ENCODE measurements at regions not wholly inside any gene's neighbourhood (a gene's known extent, or its start where the extent isn't known, plus 50 kb on each side); places are given as distances from the start of the nearest gene placed in this dataset.
"Not testable (repeated sequence)": the region's sequence is repeated elsewhere in the genome, so short reads cannot be mapped to it uniquely, and the experiment has no call there.

DNA sequence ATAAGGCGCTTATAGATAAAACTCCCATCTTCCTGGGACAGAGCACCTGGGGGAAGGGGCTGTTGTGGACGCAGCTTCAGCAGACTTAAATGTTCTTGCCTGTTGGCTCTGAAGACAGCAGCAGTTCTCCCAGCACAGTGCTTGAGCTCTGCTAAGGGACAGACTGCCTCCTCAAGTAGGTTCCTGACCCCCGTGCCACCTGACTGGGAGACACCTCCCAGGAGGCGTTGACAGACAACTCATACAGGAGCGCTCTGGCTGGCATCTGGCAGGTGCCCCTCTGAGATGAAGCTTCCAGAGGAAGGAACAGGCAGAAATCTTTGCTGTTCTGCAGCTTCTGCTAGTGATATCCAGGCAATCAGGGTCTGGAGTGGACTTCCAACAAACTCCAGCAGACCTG lies 383.1 kb upstream of the EMCN start:
- DNase-seq = not testable (repeated sequence)

DNA sequence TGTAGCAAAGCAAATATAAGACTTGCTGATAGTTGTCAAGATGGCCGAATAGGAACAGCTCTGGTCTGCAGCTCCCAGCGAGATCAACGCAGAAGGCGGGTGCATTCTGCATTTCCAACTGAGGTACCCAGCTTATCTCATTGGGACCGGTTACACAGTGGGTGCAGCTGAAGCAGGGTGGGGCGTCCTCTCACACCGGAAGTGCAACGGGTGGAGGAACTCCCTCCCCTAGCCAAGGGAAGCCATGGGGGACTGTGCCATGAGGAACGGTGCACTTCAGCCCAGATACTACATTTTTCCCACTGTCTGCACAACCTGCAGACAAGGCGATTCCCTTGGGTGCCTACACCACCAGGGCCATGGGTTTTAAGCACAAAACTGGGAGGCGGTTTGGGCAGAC lies 382.3 kb upstream of the EMCN start:
- DNase-seq = no peak

DNA sequence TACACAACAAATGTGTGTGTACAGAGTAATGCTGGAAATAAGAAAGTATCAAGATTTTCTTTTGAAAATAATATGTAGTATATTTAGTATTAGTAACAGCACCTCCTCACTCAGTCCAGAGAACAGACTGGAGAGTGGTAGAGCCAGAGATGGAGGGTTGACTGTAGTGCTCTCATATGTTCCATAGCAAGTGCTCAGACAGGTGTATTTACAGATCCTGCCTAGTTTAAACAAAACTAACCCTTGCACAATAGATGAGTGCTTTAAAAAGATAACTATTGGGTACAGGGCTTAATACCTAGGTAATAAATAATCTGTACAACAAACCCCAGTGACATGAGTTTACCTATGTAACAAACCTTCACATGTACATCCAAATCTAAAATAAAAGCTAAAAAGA lies 381.0 kb upstream of the EMCN start:
- DNase-seq = peak in 2 of 3 experiments; percentile 56 to 91

DNA sequence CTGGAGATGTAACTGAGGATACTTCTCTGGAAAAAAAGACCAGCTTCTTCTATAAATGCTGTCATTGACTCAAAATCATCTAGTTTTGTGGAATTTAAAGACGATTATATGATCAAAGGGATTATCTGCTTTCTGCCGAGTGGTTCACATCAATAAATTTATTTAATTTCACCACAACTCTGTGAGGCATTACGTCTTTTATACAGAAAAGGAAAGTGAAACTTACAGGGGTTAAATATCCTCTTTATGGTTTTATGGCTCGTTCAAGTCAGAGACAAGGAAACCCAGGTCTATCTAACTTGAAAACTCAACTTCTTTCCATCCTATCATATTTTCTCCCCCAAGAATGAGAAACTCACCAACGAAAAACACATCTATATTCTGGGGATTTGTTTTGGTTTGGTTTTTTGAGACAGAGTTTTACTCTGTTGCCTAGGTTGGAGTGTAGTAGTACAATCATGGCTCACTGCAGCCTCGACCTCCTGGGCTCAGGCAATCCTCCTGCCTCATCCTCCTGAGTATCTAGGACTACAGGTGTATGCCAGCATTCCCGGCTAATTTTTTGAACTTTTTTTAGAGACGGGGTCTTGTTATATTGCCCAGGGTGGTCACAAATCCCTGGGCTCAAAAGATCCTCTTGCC lies 377.9 kb upstream of the EMCN start:
- no peak for DNase-seq

DNA sequence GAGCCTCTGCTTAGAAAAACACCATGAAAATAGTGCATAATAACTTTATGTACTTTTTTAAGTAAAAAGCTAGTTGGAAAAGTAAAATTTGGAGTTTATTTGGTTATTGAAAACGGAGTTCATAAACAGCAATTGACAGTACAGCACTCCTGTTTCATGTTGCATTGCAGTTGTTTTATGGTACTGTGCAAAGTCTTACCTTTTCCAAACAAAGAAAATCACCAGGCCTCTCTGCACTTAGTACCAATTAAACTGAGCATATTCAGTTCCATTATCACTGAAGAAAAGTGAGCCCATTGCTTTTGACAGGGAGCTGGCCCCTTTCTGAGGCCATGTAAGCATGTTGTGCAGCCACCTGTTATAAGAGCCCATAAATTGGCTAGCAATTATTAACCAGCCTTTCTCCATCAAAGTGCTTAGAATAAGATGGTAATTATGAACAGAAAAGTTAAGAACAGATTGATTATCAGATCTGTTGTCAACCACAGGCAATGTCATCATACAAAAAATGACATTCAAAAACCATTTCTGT lies 376.6 kb upstream of the EMCN start:
- peak in 2 of 3 experiments; percentile 52 to 83 for DNase-seq

DNA sequence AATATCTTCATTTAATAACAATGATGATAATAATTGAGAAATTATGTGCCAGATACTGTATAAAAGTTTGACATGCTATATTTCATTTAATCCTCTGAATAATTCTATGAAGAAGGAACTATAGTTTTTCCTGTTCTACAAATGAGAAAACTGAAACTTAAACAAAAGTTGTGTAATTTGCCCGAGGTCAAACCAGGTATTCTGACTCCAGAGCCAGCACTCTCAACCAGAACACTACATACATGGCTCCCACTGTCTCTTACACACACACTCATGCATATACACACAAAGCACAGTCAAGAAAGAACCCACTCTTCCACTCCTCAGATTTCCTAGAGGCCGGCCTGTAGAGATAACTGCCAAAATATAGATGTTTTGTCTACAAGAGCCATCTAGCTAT lies 374.0 kb upstream of the EMCN start:
- no peak for DNase-seq

DNA sequence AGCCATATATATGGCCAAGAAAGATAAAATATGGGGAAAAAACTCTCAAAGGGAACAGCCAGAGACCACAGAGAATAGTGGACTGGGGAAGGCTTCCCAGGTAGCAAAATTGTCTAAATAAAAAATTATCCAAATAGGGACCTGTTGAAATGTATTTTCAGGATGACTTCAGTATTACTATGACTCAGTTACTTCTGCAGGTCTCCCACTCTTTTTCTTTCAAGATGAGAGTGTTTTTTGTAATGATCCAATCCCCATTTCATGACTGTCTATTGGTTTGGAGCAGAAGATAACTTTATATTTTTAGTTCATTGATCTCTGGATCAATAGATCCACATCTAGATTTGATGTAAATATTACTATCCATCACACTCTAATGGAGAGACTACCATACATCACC lies 372.1 kb upstream of the EMCN start:
- no peak for DNase-seq

DNA sequence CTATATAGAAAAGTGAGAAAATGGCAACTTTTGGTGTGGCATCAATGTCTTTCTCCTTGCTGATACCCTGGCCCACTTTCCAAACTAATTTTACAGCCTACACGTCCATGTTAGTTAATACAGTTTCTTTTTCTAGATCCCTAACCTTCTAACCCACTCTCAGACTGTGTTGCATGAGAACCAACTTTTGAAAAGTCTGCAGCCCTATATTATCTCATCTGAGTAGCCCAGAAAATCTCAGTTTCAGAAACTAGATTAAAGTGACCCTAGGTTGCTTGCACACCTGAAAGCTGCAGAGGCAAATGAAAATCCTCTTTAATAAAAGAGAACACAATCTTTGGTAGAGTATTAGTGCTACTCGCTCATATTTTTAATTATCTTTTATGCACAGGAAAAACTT lies 371.6 kb upstream of the EMCN start:
- no peak for DNase-seq

DNA sequence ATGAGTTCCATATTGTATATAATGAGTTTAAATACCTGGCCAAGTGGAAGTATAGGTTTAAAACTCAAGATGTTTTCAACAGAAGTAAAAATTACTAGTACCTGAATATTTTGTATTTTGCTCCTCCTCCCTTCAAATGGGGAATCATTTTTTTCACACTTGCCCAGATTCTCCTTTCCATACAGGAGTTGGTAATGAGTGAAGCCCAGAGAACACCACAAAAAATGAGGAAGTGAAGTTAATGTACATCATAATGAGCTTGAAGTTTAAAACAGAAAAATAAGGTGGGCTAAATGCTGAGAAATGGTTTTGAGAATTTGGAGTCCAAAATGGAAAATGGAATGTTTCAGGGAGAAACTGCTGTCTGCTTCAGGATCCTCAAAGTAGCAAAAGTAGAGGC lies 364.8 kb upstream of the EMCN start:
- DNase-seq = no peak

DNA sequence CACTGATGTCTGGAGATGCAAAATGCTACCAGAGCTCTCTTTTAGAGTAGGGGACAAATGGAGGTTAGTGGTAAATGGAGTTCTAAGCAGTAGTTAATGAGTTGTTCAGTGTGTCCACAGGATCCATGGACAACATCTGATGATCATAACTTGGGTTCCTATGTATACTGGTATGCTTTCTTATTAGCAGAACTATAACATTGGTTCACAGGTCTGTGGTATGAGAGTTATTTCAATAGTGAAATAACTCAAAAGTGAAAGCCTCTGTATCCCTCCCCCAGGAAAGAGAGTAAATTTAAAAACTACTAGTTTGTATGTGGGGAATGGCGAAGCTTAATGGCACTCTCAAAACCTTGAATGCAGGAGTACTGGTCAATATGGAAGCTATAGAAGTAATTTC lies 363.5 kb upstream of the EMCN start:
- no peak for DNase-seq

DNA sequence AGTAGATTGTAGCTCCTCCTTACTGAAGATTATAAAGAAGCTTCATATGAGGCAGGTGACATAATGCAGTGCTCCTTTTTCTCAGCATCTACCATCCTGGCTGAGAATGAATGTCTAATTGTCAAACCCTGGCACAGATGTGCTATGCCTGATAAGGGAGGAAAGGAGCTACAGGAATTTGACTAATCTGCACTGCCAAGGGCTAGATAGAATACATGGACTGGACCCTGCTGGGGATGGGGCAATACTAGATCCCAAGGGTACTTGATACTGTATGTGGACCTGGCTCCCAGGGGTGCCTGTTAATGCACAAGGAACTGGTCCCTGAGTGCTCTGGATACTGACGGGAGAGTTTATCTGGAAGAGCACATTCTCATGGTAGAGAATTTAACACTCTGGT lies 362.2 kb upstream of the EMCN start:
- DNase-seq = no peak

DNA sequence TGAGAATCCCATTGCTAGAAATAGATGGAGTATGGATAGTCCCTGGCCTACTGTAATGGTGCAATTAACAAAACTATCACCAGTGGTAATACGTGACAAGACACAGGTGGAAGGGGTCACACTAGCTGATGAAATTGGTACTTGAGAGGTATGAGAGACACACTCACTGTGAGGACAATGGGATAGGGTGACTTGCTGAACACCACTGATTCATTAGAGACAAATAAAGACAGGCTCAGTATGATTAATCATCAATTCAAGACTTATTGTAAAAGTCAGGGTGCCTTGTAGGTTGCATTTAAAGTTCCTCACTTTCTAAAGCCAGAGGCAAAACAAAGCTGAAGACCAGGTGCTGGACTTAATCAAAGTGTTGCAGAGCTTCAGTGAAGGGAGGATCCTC lies 361.6 kb upstream of the EMCN start:
- DNase-seq = no peak

DNA sequence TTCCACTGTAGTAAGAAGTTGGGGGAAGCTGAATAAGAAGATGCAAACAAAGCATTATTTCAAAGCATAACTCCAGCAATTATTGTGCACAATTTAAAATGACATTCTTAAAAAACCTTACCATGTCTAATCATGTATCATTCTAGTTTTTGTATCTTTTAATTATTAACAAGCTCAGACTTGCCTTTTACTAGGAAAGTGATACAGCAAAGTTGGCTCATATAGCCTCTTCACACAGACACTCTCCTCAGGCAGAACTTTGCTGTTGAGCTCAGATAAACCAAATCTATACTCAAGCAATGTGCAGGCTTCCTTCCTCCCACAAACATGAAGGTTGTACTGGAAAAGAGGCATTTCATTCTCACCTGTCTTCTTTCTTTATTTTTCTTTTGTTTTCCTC lies 358.7 kb upstream of the EMCN start:
- no peak for DNase-seq

DNA sequence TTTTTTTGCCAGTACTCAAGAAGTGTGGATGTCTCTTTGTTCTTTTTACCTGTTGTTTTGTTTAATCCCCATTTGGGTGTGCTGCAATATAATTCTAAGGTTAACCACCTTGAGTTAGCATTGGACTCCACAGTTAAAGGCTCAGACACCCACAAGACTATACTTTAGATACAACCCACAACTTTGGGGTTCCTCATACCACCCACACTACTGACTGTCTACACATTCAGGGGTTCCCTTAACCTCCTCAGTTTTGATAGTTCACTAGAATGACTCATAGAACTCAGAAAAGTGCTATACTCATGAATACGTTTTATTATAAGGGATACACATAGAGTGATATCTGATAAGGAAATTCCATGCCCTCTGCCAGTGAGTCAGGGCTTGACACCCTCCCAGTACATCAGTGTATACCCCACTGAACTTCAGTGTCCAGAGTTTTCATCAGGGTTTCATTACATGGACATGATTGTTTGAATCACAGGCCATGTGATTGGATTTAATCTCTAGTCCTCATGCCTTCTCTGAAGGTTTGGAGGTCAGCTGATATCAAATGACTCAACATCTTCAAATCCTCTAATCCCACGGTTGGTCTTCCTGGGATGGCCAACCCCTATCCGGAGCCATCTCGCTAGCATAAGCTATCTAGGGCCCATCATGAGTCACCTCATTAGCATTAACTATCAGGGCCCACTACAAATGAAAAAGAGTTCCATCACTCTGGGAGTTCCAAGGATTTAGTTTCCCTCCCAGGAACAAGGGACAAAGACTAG lies 357.7 kb upstream of the EMCN start:
- no peak for DNase-seq

DNA sequence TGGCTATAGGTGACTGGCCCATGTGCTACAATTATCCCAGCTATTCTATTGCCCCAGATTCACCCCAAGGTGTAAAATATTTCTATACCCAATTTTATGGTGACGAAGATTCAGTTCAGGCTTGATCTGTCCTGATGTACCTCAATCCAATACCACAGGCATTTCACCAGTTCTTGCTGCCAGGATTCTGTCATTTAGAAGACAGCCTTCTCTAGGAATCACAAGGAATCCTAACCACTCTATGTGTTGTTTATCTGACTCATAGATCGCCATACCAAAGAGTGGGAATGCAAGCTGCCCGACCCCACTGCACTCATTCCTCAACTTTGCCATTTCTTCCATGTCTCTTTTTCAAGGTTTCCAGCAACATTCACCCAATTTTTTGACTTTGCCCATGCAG lies 355.0 kb upstream of the EMCN start:
- no peak for DNase-seq

DNA sequence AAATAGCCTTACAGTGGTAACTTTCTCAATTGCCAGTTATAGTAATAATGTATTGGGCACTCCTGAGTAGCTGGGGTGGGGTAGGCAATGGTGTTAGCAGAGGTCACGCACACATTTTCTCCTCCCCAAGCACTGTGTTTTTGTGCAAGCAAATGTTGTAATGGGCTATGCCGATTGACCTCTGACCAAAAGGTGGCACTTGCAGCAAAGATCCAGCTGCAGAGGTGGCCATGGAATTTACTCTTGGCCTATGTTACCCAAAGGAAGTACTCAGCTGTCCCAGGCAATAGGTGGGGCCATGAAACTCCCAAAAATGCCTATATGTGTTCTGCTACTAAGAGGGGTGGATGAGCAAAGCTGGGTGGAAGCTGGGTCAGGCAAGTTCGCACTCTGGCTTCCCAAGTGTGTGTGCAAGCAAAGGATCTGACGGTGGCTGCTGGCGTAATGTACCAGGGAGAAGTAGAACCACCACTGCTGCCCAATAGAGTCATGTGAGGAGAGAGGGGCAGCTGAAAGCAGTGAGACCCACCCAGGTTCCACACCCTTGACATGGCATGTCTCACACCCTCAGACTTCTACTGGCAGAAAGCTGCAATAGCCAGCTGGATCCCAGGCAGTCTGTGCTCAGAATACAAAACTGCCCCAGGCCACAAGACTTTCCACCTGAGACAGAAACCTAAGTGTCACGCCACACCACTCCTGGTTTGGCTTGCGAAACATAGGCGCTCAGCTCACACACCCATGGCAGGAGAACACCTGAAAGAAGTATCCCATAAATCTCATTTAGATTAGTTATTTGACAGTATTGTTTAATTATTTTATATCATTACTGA lies 353.3 kb upstream of the EMCN start:
- DNase-seq = no peak

DNA sequence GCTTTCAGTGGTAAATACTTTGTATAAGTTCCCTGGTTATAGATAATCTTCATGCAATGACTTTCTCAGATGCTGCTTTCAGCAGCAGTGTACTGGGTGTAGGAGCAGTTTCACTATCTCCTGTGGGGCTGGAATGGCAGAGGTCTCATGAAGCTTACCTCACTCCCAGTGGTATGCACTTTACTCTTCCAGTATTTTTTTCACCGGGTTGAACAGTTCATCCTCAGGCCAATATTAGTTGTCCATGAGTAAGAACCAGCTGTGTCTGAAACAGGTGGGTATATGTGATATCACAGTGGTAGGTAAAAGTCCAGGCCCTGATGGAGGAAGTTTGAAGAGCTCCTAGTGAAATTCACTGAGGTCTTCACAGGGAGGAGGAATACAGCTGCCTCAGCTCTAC lies 351.5 kb upstream of the EMCN start:
- no peak for DNase-seq

DNA sequence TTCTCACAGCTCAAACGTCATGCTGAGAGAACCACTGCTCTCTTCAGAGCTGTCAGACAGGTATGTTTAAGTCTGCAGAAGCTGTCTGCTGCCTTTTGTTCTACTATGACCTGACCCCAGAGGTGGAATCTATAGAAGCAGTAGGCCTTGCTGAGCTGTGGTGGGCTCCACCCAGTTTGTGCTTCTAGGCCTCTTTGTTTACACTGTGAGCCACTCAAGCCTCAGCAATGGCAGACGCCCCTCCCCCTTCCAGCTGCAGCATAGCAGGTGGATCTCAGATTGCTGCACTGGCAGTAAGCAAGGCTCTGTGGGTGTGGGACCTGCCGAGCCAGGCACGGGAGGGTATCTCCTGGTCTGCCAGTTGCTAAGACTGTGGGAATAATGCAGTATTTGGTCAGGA lies 350.5 kb upstream of the EMCN start:
- DNase-seq = peak; percentile 69 to 87 (median 72)

DNA sequence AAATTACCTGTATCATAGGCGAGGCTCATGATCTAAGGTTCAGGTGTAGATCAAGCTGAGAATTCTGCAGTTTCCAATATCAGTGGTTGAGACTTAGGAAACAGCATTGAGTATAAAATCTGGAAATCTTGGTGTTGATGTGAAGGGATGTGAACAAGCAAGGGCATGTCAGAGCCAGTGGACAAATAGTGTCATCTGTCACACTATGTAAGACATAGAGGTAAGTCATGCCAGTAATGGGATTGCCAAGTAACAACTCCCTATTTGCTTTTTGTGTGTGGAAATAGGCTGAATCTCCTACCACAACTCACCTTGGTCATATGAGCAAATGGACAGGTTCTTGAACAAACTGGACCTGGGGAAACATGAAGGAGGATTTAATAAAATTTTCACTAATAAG lies 334.5 kb upstream of the EMCN start:
- no peak for DNase-seq

DNA sequence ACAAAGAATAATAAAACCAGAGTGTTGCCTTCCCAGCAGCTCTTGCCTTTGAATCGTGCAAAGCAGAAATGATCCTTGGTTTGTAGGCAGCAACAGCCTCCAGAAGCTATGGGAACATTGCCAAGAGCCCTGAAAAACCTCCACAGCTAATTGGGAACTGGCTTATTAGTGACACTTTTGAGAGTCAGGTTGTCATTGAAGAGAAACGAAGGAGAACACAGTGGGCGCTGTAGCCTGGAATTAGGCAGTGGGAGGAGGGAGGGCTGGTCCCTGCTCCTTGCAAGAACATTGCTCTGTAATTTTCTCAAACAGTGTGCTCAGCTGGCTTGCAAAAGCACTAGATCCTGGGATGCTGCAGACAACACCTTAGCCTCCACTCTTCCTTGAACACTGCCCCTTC lies 331.5 kb upstream of the EMCN start:
- peak in 1 of 3 experiments; percentile 60 for DNase-seq

DNA sequence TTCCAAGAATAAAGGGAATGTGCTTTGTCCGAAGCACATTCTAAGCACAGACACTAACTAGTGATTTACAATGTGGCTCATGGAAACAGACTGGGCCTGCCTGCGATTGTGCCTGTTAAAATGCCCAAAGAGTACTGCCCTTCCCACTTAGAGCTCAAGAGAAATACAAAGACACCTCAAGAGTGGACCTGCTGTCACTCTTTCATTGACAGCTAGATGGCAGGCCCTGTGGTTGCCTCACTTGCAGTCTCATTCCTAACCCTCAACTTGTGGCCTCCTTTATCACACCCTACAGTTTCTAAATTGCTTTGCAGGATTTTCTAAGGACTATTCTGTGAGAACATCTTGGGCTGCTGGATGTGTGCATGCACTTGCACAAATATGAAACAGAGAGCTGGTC lies 331.0 kb upstream of the EMCN start:
- DNase-seq = peak in 1 of 3 experiments; percentile 31

DNA sequence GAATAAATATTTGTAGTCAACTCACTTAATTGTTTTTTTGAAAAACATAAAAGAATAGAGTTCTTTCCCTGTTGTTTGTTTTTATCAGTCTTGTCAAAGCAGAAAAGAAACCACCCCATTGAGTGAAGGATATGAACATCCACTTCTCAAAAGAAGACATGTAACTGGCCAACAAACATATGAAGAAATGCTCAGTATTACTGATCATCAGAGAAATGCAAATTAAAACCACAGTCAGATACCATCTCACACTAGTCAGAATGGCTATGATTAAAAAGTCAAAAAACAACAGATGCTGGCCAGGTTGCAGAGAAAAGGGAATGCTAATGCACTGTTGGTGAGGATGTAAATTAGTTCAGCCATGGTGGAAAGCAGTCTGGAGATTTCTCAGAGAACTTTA lies 326.1 kb upstream of the EMCN start:
- no peak for DNase-seq

DNA sequence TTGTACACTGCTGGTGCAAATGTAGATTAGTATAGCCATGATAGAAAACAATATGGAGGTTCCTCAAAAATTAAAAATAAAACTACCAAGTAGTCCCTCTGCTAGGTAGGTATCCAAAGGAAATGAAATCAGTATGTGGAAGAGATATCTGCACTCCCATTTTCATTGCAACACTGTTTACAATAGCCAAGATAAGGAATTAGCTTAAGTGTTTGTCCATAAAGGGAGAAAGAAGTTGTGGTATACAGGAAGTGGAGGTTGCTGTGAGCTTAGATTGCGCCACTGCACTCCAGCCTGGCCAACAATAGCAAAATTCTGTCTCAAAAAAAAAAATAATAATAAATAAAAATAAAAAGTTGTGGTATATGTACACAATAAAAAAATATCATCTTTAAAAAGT lies 325.0 kb upstream of the EMCN start:
- no peak for DNase-seq

DNA sequence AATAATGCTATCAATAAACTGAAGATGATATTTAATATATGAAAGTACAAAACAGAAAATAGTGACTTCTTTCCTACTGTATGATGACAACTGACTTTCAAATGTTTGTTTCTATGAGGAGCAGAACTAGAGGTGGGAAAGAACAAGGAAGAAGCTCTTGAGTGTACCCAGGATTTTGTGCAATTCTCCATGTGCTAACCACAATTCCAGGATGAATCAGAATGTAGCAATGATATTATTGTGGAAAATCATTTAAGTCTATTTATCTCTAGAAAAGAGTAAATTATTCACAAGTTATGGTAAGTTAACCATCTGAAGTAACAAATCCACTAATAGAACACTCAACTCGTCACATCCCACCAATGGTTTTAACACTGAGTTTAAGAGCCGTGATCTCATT lies 324.1 kb upstream of the EMCN start:
- no peak for DNase-seq
